NCI-H2171 treated with DMSO at 0.1 percent for 48 hours (cell line): ENCODE measurements at regions not wholly inside any gene's neighbourhood (a gene's known extent, or its start where the extent isn't known, plus 50 kb on each side); places are given as distances from the start of the nearest gene placed in this dataset.
"Not testable (repeated sequence)": the region's sequence is repeated elsewhere in the genome, so short reads cannot be mapped to it uniquely, and the experiment has no call there.

ENCODE experiments used
- DNase-seq: peaks from one replicate; lab custom pipeline; 2025; lab: John Stamatoyannopoulos, UW

DNA sequence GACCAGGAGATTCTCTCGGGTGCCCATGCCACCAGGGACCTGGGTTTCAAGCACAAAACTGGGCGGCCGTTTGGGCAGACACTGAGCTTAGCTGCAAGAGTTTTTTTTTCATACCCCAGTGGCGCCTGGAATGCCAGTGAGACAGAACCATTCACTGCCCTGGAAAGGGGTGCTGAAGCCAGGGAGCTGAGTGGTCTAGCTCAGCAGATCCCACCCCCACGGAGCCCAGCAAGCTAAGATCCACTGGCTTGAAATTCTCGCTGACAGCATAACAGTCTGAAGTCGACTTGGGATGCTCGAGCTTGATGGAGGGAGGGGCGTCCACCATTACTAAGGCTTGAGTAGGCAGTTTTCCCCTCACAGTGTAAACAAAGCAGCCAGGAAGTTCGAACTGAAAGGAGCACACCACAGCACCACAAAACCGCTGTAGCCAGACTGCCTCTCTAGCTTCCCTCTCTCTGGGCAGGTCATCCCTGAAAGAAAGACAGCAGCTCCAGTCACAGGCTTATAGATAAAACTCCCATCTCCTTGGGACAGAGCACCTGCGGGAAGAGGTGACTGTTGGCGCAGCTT, 157.7 kb downstream of the GIPC2 start:
- DNase-seq, result not testable (repeated sequence)

DNA sequence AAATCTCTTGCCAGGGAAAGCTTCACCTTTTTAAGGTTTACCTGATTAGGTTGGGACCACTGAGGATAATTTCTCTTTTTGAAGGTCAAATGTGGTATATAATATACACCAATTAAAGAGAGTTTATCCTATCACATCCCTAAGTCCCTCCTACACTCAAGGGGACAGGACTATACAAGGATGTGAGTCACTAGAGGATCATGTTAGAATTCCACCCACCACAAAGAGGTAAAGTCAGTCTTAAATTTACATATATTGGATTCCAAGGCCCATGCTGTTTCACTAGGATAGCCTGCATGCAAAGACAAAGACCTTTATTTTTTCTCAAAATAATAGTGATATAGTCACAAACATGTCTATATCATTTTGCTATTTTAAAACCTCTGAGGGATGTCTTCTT, 164.4 kb downstream of the GIPC2 start:
- DNase-seq, result no peak

DNA sequence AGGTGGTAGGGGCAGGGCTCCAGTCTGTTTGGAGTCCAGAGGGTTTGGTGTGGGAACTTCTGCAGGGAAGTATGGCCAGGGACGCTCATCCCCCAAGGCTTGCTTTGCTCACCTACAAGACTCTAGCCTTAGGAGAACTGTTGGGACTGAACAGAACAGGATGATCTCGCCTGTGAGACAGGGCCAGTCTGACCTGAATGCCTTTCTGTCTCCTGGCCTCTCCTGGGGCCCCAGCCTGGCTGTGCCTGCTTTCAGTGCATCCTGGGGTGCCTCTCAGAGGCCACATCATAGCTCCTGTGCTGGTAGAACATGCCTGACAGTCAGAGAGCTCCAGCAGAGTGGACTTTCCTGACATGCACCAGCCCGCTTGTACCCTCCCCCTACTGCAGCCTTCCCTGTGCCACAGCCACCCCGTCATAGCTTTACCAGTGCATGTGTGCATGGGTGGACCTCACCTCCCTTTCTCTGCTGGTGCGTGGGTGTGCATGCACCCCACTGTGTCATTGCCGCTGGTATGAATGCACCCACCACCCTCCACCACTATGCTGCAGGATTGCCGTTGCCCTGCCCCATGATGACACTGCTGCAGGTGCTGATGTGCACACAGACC, 165.8 kb downstream of the GIPC2 start:
- no peak for DNase-seq

DNA sequence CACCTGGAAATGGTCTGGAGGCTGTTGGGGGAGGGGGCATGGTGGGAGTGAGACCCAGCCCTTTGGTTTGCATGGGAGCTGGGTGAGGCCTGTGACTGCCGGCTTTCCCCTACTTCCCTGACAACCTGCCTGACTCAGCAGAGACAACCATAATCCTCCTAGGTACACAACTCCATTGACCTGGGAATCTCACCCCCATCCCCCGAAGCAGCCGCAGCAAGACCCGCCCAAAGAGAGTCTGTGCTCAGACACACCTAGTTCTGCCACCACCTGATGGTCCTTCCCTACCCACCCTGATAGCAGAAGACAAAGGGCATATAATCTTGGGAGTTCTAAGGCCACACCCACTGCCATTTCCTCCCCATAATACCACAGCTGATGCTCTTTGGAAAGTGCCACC, 168.6 kb downstream of the GIPC2 start:
- no peak for DNase-seq

DNA sequence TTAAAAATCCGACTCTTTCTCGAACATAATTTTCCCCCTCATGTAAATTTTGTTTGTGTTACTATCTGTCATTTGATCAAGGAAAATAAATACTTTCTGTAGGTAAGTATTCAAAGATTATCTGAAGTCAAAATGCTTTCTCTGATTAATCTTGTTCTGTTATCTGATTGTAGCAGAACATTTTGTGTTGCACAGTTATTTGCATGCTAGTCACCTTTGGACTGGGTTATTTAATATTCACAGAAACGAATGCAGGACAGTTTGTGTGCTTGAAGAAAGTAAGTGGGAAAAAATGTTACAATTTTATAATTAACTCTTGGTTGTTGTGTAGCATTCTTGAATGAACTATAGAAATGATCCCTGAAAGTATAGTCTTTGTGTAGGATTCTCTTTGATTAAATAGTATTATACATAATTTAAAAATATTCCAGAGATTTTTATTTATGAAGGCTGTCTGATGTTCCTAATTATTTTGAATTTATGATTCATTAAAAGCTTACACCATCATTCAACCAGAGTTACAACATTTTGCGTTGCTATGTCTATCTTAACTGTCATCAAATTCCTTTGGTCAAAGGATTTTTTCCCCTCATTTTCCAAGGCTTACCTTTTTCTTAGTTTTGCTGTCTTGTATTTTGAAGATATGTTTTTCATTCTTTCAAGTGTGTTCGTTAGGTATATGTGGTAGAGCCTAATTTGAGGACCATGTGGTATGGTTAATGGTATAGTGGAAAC, 176.6 kb downstream of the GIPC2 start:
- no peak for DNase-seq

DNA sequence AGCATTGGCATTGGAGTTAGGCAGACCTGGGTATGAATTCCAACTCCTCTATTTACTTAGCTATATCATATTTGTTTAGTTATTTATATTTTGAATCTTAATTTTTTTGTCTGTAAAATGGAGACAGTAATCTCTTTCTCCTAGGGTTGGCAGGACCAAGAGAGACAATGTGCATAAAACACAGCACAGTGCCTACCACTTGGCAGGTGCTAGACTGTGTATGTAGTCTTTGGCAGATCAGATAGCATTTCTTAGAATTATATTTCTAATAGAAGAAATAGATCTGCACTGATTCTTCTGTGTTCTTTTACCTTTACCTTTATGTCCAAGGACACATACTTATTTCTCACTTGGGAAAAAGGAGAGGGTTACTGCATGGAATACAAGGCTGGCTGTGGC, 177.2 kb downstream of the GIPC2 start:
- DNase-seq, result no peak

DNA sequence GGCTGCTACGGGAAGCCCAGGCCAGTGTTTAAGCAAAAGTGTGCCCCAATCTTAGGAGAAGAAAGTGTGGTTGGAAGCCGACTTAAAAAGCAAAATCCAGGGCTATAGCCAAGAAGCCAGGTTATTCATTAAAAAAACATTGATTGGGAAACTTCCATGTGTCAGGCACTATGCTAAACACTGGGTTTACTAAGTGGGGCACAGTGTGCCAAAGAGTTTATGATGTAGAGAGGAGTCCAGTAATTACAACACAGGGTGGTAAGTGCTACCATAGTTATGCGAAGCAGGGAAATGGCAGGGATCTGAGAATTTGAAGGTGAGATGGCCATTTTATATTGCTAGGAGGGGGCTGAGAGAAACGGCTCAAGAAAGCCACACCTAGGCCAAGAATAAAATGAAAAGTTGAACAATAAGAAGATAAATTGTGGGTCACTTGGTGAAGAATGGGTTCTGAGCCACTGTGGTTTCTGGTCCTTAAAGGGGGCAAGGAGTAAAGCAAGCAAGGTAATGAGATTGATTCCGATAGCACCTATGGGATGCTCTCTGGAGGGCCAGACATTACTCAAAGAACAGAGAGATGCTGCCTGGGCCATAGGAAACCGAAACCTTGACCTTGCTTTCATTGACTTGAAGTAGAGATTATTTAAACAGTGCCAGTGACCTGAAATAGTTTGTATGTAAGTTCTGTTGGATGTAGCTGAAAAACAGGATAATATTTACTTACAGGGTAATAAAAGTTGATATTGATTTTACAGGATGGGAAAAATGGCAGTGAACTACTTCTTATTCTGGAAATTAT, 177.8 kb downstream of the GIPC2 start:
- DNase-seq, result no peak

DNA sequence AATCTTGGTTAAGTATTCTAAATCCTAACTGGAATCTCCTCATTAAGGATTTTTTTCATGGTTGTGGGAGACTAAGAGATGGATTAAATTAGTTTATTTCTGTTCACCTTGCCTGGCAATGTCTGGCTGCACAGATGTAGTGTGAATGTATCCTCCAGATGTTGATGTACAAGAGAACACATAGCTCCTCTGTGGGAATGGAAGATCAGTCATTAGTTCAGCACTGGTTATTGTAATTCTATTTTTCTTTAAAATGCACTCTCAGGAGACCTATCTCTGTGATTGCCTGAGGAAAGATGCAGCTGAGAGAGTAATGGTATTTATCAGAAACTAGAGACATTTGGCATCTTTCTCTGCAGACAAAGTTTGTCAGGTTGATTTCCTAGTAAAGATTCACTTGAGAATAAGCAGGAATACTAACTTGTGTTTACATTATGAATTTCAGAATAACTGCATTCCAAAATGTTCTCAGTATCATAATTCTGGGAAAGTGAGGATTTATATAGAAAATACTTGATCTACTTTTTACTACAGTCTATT, 178.6 kb downstream of the GIPC2 start:
- no peak for DNase-seq

DNA sequence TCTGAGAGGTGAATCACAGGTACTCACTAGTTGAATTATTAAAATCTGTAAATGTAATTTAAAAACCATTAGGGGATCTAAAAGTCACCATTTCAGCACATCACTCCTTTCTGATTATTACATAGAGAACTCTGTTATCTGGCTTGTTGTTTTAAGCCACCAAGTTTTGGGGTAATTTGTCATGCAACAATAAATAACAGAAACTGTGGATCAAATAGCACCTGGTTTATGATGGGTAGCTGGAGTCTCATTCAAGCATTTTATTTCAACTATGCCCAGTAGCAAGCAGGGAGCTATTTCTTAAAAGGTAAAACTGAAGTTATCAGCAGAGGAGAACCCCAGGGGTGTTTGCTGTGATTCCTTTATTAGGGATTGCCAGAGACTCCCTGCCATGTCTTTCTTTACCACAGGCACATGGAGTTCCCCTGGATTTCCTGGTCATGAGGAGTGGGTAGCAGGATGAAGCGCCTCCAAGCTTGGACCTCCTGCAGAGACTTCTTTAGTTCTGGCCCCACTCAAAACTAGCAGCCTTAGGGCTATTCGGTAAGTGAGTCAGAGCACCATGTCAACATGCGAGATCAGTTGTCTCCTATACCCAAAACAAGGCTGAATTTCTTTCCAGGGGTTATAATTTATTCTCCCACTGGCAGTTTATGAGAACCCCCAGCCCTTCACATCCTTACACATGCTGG, 179.2 kb downstream of the GIPC2 start:
- DNase-seq, result no peak

DNA sequence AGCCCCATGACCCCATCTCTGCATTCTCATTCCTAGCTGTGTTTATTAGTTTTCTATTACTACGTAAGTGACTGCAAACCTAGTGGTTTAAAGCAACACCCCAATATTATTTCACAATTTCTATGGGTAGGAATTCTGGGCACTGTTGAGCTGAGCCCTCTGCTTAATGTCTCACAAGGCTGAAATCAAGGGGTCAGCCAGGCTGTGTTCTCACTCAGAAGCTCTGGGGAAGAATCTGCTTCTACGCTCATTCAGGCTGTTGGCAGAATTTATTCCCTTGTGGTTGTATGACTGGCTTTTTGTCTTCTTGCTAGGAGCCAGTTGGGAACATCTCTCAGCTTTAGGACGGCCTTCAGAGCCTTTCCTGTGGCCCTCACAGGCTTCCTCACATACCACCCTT, 181.0 kb downstream of the GIPC2 start:
- no peak for DNase-seq

DNA sequence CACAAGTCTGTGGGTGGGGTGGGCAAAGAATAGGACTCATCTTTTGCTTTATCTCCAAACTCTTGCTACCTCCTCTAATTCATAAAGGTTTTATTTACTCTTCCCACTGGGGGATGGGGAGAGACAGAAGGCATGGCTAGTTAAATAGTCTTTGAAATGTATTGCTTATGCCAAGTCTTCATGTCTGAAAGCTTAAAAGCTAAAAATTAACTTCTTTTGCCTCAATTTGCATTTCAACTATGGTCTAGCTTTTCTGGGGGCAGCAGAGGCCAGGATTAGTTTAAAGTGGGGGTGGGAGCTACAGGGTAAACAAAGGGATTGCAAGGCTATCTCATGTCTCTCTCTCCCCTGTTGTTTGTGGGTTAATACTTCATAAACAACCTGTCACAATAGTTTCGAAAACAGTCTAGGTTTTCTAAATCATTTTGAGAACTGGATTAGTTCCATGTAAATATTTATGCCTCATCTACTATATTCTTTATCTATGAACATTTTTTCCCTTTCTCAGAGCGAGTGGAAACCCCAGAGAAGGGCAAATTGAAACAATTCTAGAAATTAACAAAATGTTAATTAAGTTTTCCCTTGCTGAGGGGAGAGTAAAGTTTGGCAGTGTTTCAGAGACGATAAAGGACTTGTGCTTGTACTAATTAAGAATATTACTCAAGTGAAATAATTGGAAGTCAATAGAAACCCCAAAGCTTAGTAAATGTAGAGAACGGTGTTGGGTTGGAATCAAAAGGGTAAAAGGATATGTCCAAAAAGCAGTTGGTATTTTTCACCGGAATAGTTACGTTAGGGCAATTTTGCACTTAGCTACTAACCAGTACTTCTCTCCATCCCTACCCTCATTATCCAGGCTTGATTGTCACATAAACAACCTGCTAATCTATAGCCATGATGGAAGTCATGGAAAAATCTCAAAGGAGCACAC, 182.2 kb downstream of the GIPC2 start:
- DNase-seq, result no peak

DNA sequence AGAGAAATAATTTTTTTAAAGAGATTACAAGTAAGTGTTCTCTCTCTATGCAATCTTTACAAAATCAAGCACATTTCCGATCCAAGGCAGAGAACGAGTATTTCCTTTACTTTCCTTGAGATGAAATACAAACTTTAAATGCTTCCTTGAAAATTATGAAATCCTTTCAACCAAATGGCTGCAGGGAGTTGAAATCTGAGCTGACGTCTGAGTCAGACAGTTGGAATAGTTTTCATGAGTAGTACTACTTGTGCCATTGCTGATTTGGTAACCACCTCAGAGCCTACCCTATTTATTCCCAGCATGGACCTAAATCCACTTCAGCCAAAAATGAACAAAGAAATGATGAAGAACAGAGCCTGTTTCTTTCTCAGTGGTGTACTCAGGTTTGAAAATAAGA, 183.6 kb downstream of the GIPC2 start:
- DNase-seq, result no peak

DNA sequence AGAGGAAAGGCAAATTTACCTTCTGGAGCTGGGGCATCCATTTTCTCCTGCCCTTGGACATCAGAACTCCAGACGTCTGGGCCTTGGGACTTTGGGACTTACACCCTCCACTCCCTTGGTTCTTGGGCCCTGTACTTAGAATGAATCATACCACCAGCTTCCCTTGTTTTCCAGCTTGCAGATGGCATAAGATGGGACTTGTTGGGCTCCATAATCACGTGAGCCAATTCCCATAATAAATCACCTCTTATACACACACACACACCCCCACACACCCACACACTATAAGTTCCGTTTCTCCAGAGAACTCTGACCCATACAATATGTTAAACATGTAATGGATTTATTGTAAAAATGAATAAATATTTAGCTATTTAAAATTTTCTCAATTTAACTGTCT, 185.7 kb downstream of the GIPC2 start:
- DNase-seq, result no peak

DNA sequence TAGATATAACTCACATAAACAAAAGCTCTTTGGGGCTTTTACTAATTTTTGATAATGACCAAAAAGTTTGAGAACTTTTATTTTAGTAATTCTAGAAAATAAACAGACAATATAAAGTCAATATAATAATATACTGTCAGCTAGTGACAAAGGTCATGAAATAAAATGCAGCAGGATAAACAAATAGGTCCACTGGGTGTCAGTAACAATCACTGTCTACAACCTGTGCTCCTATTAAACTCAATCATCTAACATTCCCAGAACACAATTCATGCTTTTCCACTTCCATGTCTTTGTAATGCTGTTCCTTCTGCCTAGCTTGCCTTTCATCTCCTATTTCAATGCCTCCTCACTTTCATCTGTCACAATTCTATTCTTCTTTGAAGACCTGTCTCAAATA, 186.1 kb downstream of the GIPC2 start:
- DNase-seq, result no peak

DNA sequence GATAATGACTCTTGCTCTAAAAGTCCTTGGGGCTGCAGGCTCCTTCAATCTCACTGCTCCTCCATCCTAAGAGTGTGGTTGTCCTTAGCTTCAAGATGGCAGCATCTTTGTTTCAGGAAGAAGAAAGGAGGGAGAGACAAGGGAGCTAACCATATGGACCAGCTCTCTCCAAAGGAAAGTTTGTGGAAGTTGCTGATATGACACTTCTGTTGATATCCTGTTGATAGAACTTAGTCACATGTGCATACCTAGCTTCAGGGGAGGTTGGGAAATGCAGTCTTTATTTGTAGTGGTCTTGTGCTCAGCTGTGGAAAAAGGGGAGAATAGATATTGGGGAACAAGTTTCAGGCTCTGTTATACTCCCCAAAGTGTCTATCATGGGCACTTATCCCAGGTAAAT, 186.9 kb downstream of the GIPC2 start:
- no peak for DNase-seq

DNA sequence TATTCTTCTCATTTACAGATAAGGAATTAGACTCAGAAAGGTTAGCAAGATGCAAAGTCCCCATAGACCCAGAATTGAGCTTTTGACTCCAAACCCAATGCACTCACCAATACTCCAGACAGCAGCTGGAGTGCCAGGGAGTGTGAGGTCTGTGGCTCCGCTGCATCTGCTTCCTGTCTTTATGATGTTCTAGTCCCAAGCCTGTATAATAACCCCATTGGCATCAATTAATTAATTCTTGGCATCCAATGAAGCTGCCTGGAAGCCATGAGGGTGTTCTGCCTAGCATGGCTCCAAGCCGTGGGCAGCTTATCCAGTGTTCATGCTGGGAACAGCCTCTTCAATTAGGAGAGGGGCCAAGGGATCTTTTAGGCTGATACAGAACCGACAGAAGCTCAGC, 188.7 kb downstream of the GIPC2 start:
- no peak for DNase-seq

DNA sequence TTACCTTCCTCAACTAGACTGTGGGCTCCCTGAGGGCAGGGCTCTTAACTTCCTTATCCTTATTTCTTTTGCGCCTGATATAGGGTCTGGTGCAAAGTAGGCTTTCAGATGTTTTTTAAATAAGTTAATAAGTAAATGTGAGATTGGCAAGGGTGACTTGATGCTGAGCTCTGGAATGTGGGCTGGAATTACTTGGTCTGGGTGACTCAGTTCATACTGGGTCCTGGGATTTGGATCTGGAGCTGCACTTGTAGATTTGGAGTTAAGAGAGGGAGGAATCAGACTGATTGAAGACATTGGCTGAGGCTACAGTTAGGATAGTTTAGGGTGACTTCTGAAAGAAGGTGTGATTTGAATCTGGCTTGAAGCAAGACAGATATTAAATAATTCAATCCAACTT, 190.9 kb downstream of the GIPC2 start:
- no peak for DNase-seq

DNA sequence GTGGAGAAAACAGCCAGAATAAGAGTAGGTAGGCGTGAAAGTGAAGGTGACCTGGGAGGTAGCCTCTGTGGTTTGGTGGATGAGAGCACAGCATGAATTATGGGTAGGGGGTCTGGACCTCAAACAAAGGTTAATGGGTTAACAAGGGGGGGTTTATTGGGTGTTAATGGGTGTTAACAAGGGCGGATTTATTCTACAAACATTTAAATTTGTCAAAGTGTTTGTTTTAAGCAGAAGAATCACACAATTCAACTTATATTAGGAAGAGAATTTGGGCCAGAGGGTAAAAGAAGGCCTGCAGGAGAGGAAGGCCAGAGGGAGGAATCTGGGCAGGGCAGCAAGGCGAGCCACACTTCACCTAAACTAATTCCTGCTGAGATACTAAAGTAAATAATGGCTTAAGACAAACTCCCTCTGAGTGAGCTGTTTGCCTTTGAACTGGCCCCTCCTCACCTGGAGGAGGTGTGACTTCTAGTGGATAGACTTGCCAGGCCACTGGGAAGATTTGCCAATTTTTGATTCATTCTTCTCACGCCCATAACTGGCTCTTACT, 191.7 kb downstream of the GIPC2 start:
- no peak for DNase-seq

DNA sequence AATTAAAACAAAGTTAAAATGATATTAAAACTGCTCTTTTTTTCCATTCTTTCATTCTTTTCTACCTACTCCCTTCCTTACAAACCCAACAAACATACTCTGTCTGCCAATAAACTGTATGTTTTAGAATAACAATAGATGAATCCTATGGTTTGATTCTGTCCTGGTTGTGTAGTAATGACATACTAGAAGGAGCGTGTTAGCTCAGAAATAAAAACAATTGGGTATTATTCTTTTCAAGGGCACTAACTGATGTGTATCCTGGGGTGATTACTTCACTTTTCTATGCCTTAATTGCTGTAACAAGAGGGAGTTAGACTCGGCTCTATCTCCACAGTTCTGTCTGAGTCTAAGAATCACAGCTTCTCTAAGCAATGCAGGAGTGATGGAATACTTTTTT, 194.4 kb downstream of the GIPC2 start:
- DNase-seq, result no peak

DNA sequence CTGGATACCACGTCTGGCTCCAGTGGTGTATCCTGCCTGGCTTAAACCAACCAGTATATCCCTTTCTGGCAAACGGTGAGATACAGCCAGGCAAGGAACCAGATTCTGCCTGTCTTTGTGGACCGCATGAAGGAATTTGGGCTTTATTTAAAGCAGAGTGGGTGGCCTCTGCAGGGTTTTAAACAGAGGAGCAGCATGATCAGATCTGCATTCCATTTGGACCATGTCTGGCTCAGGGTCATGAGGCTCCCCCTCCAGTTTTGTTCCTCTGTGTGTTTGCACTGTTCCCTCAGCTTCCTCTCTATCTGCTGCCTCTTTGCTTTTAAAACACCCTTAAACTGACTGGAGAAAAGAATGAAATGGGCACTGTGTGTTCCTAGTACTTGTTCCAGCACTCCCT, 195.0 kb downstream of the GIPC2 start:
- no peak for DNase-seq

DNA sequence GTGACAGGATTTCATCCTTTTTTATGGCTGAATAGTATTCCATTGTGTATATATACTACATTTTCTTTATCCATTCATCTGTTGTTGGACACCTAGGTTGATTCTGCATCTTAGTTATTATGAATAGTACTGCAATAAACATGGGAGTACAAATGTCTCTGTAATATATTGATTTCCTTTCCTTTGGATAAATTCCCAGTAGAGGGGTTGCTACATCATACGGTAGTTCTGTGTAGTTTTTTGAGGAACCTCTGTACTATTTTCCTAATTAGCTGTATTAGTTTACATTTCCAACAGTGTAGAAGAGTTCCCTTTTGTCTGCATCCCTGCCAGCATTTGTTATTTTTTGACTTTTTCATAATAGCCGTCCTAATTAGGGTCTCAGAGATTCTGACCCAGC, 201.3 kb downstream of the GIPC2 start:
- no peak for DNase-seq
